HepG2 (cell line): ENCODE measurements at regions not wholly inside any gene's neighbourhood (a gene's known extent, or its start where the extent isn't known, plus 50 kb on each side); places are given as distances from the start of the nearest gene placed in this dataset.

Source experiments
- ATAC-seq: fragments of 200-7000 bp; cut with Tn5 transposase; 3 replicates; pipeline ENCODE4 v1.9.1; 2020; ENCODE audit warnings: mild to moderate bottlenecking, moderate library complexity
- BruUV-seq: library from RNA; stranded (reverse); fragments of 400-500 nt; replicated peaks from 2 replicates; lab custom pipeline; 2021; lab: Mats Ljungman, UMichigan
- CTCF ChIA-PET: fragments of 300-600 bp; formaldehyde crosslinking; extraction: SDS; loops from one replicate; lab custom pipeline; 2021; ENCODE audit warnings: low total read pairs, inconsistent platforms, low intra/inter-chr PET ratio; lab: Yijun Ruan, JAX
- POLR2A ChIA-PET: fragments of 350-600 bp; sonication (Branson Sonifier 250); formaldehyde crosslinking; loops from one replicate; lab custom pipeline; 2020; ENCODE audit warnings: antibody characterized with exemption, inconsistent platforms; lab: Yijun Ruan, JAX
- DNase-seq: peaks from one replicate; pipeline ENCODE4 v3.0.0-alpha.2; 2015; ENCODE audit warnings: low spot score
- FAIRE-seq: peaks from 3 replicates; lab custom pipeline; 2011; peaks lifted over from hg19 to GRCh38; lab: Jason Lieb, UNC
- H2AFZ ChIP-seq: one replicate; pipeline ENCODE4 v1.6.1; 2011; ENCODE audit warnings: low read length, inconsistent platforms
- H3K27ac ChIP-seq: fragments of 300-600 bp; 3 replicates; pipeline ENCODE4 v1.8.0; 2011; ENCODE audit warnings: mixed run types, mild to moderate bottlenecking, mixed read lengths, low read length, inconsistent platforms; ENCODE audit not compliant: insufficient read depth; ENCODE audit errors: extremely low read length
- H3K27me3 ChIP-seq, 2 experiments: fragments of 200-600 bp in 1 of 2; 2 replicates in 1 of 2; 3 replicates in 1 of 2; pipeline versions ENCODE4 v1.6.0 to v1.8.0; 2011; ENCODE audit warnings: low read length in 2 of 2, mild to moderate bottlenecking in 2 of 2, moderate library complexity in 2 of 2, inconsistent platforms in 1 of 2; ENCODE audit not compliant: insufficient read depth in 2 of 2, control insufficient read depth in 1 of 2
- H3K36me3 ChIP-seq, 2 experiments: fragments of 200-600 bp in 1 of 2; replicated peaks in 1 of 2; 2 replicates in 1 of 2; 3 replicates in 1 of 2; pipeline versions ENCODE4 v1.5.1 to v1.8.0; 2011; ENCODE audit warnings: low read length in 2 of 2, inconsistent platforms in 1 of 2; ENCODE audit not compliant: insufficient read depth in 2 of 2, control insufficient read depth in 1 of 2
- H3K4me1 ChIP-seq: 2 replicates; pipeline ENCODE4 v1.5.1; 2012; ENCODE audit warnings: low read length, inconsistent platforms; ENCODE audit not compliant: insufficient read depth
- H3K4me2 ChIP-seq: 2 replicates; pipeline ENCODE4 v1.6.0; 2011; ENCODE audit warnings: low read depth, low read length, inconsistent platforms
- H3K4me3 ChIP-seq, 3 experiments: fragments of 200-600 bp in 1 of 3; sonication (generic), shearing (Covaris generic) in 1 of 3; replicated peaks in 1 of 3; 2 replicates each; pipeline ENCODE4 v1.5.1; 2011 to 2016; ENCODE audit warnings: low read length in 3 of 3, inconsistent platforms in 2 of 3, low read depth in 2 of 3, mild to moderate bottlenecking in 2 of 3, control low read depth in 1 of 3, mixed read lengths in 1 of 3; ENCODE audit not compliant: insufficient read depth in 1 of 3
- H3K79me2 ChIP-seq: one replicate; pipeline ENCODE4 v1.6.1; 2011; ENCODE audit warnings: low read length, inconsistent platforms; ENCODE audit not compliant: insufficient read depth
- H3K9ac ChIP-seq: 2 replicates; pipeline ENCODE4 v1.6.0; 2011; ENCODE audit warnings: mild to moderate bottlenecking, low read depth, low read length, inconsistent platforms; ENCODE audit not compliant: insufficient read depth
- H3K9me3 ChIP-seq: 2 replicates; pipeline ENCODE4 v1.5.1; 2012; ENCODE audit warnings: mild to moderate bottlenecking, low read length
- H4K20me1 ChIP-seq: 2 replicates; pipeline ENCODE4 v1.6.0; 2011; ENCODE audit warnings: inconsistent platforms, mild to moderate bottlenecking, low read length, moderate library complexity; ENCODE audit not compliant: insufficient read depth
- CHCHD3 ChIP-seq: sonication (generic); formaldehyde crosslinking; IDR thresholded peaks from 2 replicates; pipeline ENCODE4 v1.8.0; 2022; ENCODE audit warnings: mild to moderate bottlenecking, missing genetic modification reagents, moderate library complexity
- E2F1 ChIP-seq: sonication (generic); formaldehyde crosslinking; IDR thresholded peaks from 2 replicates; pipeline ENCODE4 v1.5.0; 2020; ENCODE audit warnings: missing genetic modification reagents
- EED ChIP-seq: sonication (generic); formaldehyde crosslinking; IDR thresholded peaks from 2 replicates; pipeline ENCODE4 v1.5.0; 2020; ENCODE audit warnings: mild to moderate bottlenecking, missing genetic modification reagents
- GFI1 ChIP-seq: sonication (generic); formaldehyde crosslinking; IDR thresholded peaks from 2 replicates; pipeline ENCODE4 v1.5.0; 2020; ENCODE audit warnings: missing genetic modification reagents, mild to moderate bottlenecking, borderline replicate concordance
- HOXA3 ChIP-seq: sonication (generic); formaldehyde crosslinking; IDR thresholded peaks from 2 replicates; pipeline ENCODE4 v1.5.0; 2020; ENCODE audit warnings: missing genetic modification reagents
- KLF13 ChIP-seq: sonication (generic); formaldehyde crosslinking; IDR thresholded peaks from 2 replicates; pipeline ENCODE4 v1.4.0; 2020; ENCODE audit warnings: mild to moderate bottlenecking, missing genetic modification reagents
- RFX5 ChIP-seq: IDR thresholded peaks from 2 replicates; pipeline ENCODE4 v1.6.1; 2011; ENCODE audit warnings: low read depth, low read length, improper control_type of control experiment
- RORA ChIP-seq: sonication (generic); formaldehyde crosslinking; IDR thresholded peaks from 2 replicates; pipeline ENCODE4 v1.5.0; 2020; ENCODE audit warnings: mild to moderate bottlenecking, missing genetic modification reagents, moderate library complexity
- SETDB1 ChIP-seq: sonication (generic); formaldehyde crosslinking; IDR thresholded peaks from 2 replicates; pipeline ENCODE4 v1.5.1; 2020; ENCODE audit warnings: missing genetic modification reagents, mild to moderate bottlenecking, borderline replicate concordance
- ZNF138 ChIP-seq: sonication (generic); formaldehyde crosslinking; IDR thresholded peaks from 2 replicates; pipeline ENCODE4 v1.5.0; 2020; ENCODE audit warnings: mild to moderate bottlenecking, low read depth, missing genetic modification reagents
- ZNF552 ChIP-seq: sonication (generic); formaldehyde crosslinking; IDR thresholded peaks from 2 replicates; pipeline ENCODE4 v1.9.0; 2022; ENCODE audit warnings: missing genetic modification reagents, mild to moderate bottlenecking, borderline replicate concordance
- WGBS: methylation state at CpG from one replicate; pipeline ENCODE4 v1.1.6; 2017; ENCODE audit warnings: low lambda C conversion rate; 5-methylcytosine and 5-hydroxymethylcytosine counted together
- in situ Hi-C: cut with HindIII; loops from 2 replicates; pipeline ENCODE4 v1.10.0; 2017; ENCODE audit warnings: low pct_unique_long_range_greater_than_20kb; ENCODE audit not compliant: extremely low pct_ligation_motif_present
- intact Hi-C: fragments of 100-400 bp; cut with micrococcal nuclease; formaldehyde crosslinking; loops from one replicate; pipeline ENCODE4 v1.10.0; 2022; ENCODE audit not compliant: unreplicated experiment
- TF ChIP-seq, protein P1 (sequence below): sonication (generic); formaldehyde crosslinking; IDR thresholded peaks from 2 replicates; pipeline ENCODE4 v1.4.0; 2020; ENCODE audit warnings: mild to moderate bottlenecking, missing genetic modification reagents
- TF ChIP-seq, protein P2 (sequence below): sonication (generic); formaldehyde crosslinking; IDR thresholded peaks from 2 replicates; pipeline ENCODE4 v1.5.0; 2020; ENCODE audit warnings: missing genetic modification reagents, mild to moderate bottlenecking, borderline replicate concordance
- TF ChIP-seq, protein P3 (sequence below): sonication (generic); formaldehyde crosslinking; IDR thresholded peaks from 2 replicates; pipeline ENCODE4 v1.5.0; 2020; ENCODE audit warnings: mild to moderate bottlenecking, missing genetic modification reagents, moderate library complexity
- TF ChIP-seq, protein P4 (sequence below): sonication (generic); formaldehyde crosslinking; IDR thresholded peaks from 2 replicates; pipeline ENCODE4 v1.8.0; 2023; ENCODE audit warnings: mild to moderate bottlenecking, missing genetic modification reagents
- TF ChIP-seq, protein P5 (sequence below): IDR thresholded peaks from 2 replicates; pipeline ENCODE4 v1.6.1; 2018; ENCODE audit warnings: missing genetic modification reagents, mild to moderate bottlenecking, missing compliant biosample characterization
- TF ChIP-seq, protein P6 (sequence below): sonication (generic); formaldehyde crosslinking; IDR thresholded peaks from 2 replicates; pipeline ENCODE4 v1.4.0; 2020; ENCODE audit warnings: mild to moderate bottlenecking, missing genetic modification reagents

GRCh38 chr6:18845896-18846295 is 458.7 kb downstream of the RNF144B start:
- Histone ChIP-seq H3K4me3 (no peak overlapping the region), H4K20me1 (no peaks in the 10 kb centered on the region), H3K36me3 (no peaks in the 10 kb centered on the region), H3K79me2 (no peaks in the 10 kb centered on the region), H3K27ac (no peak overlapping the region), H3K4me2 (no peak overlapping the region), H2AFZ (no peak overlapping the region), H3K27me3 (no peaks in the 10 kb centered on the region; a peak in 1 of 5 replicates), H3K9ac (no peak overlapping the region), H3K9me3 (peaks cover 90% of the 10 kb centered on the region), H3K4me1 (no peaks in the 10 kb centered on the region)
- no peak for ATAC-seq
- 0% methylated on average over 1 of the region's 1 CpG for WGBS
- no peak for DNase-seq
- intact Hi-C loops: no loop called here
- in situ Hi-C loops: no loop called here
- ChIA-PET CTCF (no interaction called here), POLR2A (no interaction called here)
- BruUV-seq: no TSS peak
- no peak for FAIRE-seq
- TF ChIP-seq EED (CRISPR knock-in tag) (no peak), KLF13 (CRISPR knock-in tag) (no peak), GFI1 (CRISPR knock-in tag) (no peak), SETDB1 (CRISPR knock-in tag) (no peak), RFX5 (no peak), CHCHD3 (CRISPR knock-in tag) (no peak), ZNF138 (CRISPR knock-in tag) (no peak), RORA (CRISPR knock-in tag) (no peak), E2F1 (CRISPR knock-in tag) (no peak), HOXA3 (CRISPR knock-in tag) (no peak), ZNF552 (no peak)
- TF ChIP-seq, protein P1, sequence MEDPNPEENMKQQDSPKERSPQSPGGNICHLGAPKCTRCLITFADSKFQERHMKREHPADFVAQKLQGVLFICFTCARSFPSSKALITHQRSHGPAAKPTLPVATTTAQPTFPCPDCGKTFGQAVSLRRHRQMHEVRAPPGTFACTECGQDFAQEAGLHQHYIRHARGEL (CRISPR knock-in tag): no peak
- TF ChIP-seq, protein P2, sequence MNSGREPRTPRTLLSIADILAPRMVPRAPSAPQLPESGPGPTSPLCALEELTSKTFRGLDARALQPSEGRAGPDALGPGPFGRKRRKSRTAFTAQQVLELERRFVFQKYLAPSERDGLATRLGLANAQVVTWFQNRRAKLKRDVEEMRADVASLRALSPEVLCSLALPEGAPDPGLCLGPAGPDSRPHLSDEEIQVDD (CRISPR knock-in tag): no peak
- TF ChIP-seq, protein P3, sequence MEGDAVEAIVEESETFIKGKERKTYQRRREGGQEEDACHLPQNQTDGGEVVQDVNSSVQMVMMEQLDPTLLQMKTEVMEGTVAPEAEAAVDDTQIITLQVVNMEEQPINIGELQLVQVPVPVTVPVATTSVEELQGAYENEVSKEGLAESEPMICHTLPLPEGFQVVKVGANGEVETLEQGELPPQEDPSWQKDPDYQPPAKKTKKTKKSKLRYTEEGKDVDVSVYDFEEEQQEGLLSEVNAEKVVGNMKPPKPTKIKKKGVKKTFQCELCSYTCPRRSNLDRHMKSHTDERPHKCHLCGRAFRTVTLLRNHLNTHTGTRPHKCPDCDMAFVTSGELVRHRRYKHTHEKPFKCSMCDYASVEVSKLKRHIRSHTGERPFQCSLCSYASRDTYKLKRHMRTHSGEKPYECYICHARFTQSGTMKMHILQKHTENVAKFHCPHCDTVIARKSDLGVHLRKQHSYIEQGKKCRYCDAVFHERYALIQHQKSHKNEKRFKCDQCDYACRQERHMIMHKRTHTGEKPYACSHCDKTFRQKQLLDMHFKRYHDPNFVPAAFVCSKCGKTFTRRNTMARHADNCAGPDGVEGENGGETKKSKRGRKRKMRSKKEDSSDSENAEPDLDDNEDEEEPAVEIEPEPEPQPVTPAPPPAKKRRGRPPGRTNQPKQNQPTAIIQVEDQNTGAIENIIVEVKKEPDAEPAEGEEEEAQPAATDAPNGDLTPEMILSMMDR: no peak
- TF ChIP-seq, protein P4, sequence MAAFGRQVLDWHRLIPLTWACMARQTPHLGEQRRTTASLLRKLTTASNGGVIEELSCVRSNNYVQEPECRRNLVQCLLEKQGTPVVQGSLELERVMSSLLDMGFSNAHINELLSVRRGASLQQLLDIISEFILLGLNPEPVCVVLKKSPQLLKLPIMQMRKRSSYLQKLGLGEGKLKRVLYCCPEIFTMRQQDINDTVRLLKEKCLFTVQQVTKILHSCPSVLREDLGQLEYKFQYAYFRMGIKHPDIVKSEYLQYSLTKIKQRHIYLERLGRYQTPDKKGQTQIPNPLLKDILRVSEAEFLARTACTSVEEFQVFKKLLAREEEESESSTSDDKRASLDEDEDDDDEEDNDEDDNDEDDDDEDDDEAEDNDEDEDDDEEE (CRISPR knock-in tag): no peak
- TF ChIP-seq, protein P5, sequence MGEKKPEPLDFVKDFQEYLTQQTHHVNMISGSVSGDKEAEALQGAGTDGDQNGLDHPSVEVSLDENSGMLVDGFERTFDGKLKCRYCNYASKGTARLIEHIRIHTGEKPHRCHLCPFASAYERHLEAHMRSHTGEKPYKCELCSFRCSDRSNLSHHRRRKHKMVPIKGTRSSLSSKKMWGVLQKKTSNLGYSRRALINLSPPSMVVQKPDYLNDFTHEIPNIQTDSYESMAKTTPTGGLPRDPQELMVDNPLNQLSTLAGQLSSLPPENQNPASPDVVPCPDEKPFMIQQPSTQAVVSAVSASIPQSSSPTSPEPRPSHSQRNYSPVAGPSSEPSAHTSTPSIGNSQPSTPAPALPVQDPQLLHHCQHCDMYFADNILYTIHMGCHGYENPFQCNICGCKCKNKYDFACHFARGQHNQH (CRISPR knock-in tag): no peak
- TF ChIP-seq, protein P6, sequence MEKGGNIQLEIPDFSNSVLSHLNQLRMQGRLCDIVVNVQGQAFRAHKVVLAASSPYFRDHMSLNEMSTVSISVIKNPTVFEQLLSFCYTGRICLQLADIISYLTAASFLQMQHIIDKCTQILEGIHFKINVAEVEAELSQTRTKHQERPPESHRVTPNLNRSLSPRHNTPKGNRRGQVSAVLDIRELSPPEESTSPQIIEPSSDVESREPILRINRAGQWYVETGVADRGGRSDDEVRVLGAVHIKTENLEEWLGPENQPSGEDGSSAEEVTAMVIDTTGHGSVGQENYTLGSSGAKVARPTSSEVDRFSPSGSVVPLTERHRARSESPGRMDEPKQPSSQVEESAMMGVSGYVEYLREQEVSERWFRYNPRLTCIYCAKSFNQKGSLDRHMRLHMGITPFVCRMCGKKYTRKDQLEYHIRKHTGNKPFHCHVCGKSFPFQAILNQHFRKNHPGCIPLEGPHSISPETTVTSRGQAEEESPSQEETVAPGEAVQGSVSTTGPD (CRISPR knock-in tag): no peak
